GM12878 (cell line): ENCODE measurements at regions not wholly inside any gene's neighbourhood (a gene's known extent, or its start where the extent isn't known, plus 50 kb on each side); places are given as distances from the start of the nearest gene placed in this dataset.

Experiments used
- RELA ChIP-seq: fragments of 450-650 bp; IDR thresholded peaks from 2 replicates; pipeline ENCODE4 v1.8.0; 2014; ENCODE audit warnings: borderline replicate concordance; ENCODE audit not compliant: partially characterized antibody
- SREBF2 ChIP-seq: IDR thresholded peaks from 2 replicates; pipeline ENCODE4 v1.6.1; 2012; ENCODE audit warnings: mild to moderate bottlenecking, low read length
- ZNF274 ChIP-seq: IDR thresholded peaks from one replicate; pipeline ENCODE4 v1.8.0; 2011; ENCODE audit not compliant: insufficient read length, insufficient read depth
- TF ChIP-seq, protein P1 (sequence below): IDR thresholded peaks from 2 replicates; pipeline ENCODE4 v1.6.1; 2011; ENCODE audit warnings: borderline replicate concordance, low read depth, mild to moderate bottlenecking, moderate library complexity, mixed read lengths, low read length; ENCODE audit not compliant: insufficient read depth; ENCODE audit errors: extremely low read length
- TF ChIP-seq, protein P2 (sequence below), 3 experiments: IDR thresholded peaks in 2 of 3; conservative IDR thresholded peaks in 1 of 3; 2 replicates each; pipeline ENCODE4 v1.5.1; 2011; ENCODE audit warnings: low read depth in 3 of 3, low read length in 3 of 3, mild to moderate bottlenecking in 3 of 3, control low read depth in 2 of 3, moderate library complexity in 2 of 3, inconsistent platforms in 1 of 3, mixed read lengths in 1 of 3; ENCODE audit not compliant: control insufficient read depth in 2 of 3, insufficient read depth in 1 of 3; ENCODE audit errors: extremely low read depth in 1 of 3
- TF ChIP-seq, protein P3 (sequence below): fragments of 450-650 bp; IDR thresholded peaks from 2 replicates; pipeline ENCODE4 v1.6.1; 2017; ENCODE audit warnings: mild to moderate bottlenecking, moderate library complexity

DNA sequence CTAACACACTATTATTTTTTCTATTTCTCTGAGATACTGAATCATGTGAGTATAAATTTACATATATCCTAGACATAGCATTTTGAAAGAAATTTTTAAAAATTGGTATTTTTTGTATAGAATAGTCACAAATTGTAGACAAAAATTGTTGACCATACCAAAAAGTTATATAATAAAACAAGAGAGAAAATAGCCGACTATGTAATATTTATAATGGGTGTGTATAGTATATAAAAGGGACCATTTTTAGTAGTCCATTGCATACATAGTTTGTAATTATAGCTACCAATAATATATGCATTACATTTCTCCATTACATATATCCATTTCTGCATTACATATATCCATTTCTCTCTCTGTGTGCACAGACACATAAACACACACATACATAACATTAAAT, 590.2 kb downstream of the TMTC2 start:
- TF ChIP-seq RELA = no peak
- TF ChIP-seq, protein P1, sequence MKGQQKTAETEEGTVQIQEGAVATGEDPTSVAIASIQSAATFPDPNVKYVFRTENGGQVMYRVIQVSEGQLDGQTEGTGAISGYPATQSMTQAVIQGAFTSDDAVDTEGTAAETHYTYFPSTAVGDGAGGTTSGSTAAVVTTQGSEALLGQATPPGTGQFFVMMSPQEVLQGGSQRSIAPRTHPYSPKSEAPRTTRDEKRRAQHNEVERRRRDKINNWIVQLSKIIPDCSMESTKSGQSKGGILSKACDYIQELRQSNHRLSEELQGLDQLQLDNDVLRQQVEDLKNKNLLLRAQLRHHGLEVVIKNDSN = no peak
- TF ChIP-seq, protein P2, sequence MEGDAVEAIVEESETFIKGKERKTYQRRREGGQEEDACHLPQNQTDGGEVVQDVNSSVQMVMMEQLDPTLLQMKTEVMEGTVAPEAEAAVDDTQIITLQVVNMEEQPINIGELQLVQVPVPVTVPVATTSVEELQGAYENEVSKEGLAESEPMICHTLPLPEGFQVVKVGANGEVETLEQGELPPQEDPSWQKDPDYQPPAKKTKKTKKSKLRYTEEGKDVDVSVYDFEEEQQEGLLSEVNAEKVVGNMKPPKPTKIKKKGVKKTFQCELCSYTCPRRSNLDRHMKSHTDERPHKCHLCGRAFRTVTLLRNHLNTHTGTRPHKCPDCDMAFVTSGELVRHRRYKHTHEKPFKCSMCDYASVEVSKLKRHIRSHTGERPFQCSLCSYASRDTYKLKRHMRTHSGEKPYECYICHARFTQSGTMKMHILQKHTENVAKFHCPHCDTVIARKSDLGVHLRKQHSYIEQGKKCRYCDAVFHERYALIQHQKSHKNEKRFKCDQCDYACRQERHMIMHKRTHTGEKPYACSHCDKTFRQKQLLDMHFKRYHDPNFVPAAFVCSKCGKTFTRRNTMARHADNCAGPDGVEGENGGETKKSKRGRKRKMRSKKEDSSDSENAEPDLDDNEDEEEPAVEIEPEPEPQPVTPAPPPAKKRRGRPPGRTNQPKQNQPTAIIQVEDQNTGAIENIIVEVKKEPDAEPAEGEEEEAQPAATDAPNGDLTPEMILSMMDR (IDR thresholded peaks at IDR 0.05 in 2 of 3, conservative IDR thresholded peaks at IDR 0.05 in 1 of 3; ENCODE audit: control insufficient read depth in 2 of 3, extremely low read depth in 1 of 3, insufficient read depth in 1 of 3, low read depth in 3 of 3, low read length in 3 of 3) = no peak
- no peak for TF ChIP-seq ZNF274
- TF ChIP-seq SREBF2 = no peak
- TF ChIP-seq, protein P3, sequence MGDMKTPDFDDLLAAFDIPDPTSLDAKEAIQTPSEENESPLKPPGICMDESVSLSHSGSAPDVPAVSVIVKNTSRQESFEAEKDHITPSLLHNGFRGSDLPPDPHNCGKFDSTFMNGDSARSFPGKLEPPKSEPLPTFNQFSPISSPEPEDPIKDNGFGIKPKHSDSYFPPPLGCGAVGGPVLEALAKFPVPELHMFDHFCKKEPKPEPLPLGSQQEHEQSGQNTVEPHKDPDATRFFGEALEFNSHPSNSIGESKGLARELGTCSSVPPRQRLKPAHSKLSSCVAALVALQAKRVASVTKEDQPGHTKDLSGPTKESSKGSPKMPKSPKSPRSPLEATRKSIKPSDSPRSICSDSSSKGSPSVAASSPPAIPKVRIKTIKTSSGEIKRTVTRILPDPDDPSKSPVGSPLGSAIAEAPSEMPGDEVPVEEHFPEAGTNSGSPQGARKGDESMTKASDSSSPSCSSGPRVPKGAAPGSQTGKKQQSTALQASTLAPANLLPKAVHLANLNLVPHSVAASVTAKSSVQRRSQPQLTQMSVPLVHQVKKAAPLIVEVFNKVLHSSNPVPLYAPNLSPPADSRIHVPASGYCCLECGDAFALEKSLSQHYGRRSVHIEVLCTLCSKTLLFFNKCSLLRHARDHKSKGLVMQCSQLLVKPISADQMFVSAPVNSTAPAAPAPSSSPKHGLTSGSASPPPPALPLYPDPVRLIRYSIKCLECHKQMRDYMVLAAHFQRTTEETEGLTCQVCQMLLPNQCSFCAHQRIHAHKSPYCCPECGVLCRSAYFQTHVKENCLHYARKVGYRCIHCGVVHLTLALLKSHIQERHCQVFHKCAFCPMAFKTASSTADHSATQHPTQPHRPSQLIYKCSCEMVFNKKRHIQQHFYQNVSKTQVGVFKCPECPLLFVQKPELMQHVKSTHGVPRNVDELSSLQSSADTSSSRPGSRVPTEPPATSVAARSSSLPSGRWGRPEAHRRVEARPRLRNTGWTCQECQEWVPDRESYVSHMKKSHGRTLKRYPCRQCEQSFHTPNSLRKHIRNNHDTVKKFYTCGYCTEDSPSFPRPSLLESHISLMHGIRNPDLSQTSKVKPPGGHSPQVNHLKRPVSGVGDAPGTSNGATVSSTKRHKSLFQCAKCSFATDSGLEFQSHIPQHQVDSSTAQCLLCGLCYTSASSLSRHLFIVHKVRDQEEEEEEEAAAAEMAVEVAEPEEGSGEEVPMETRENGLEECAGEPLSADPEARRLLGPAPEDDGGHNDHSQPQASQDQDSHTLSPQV = no peak
